Hepatocyte (in vitro differentiated cells): ENCODE measurements at regions not wholly inside any gene's neighbourhood (a gene's known extent, or its start where the extent isn't known, plus 50 kb on each side); places are given as distances from the start of the nearest gene placed in this dataset.

Source experiments
- CTCF ChIP-seq: fragments of 200-600 bp; sonication (generic); IDR thresholded peaks from 2 replicates; pipeline ENCODE4 v1.5.1; 2016; ENCODE audit warnings: antibody characterized with exemption, mild to moderate bottlenecking; ENCODE audit not compliant: poor library complexity
- EZH2 ChIP-seq: fragments of 200-600 bp; sonication (generic); IDR thresholded peaks from 2 replicates; pipeline ENCODE4 v1.6.1; 2016; ENCODE audit warnings: antibody characterized with exemption, mild to moderate bottlenecking, borderline replicate concordance
- EZH2phosphoT487 ChIP-seq: fragments of 200-600 bp; sonication (generic); IDR thresholded peaks from one replicate; pipeline ENCODE4 v1.6.1; 2018; ENCODE audit warnings: antibody characterized with exemption, mild to moderate bottlenecking, low read depth, moderate library complexity; ENCODE audit not compliant: unreplicated experiment, severe bottlenecking

GRCh38 chr4:65021149-65021548 is 611.9 kb upstream of the TECRL start:
- TF ChIP-seq CTCF (no peak), EZH2phosphoT487 (no peak), EZH2 (no peak)
